ENCODE measurements at regions not wholly inside any gene's neighbourhood (a gene's known extent, or its start where the extent isn't known, plus 50 kb on each side); places are given as distances from the start of the nearest gene placed in this dataset.

DNA sequence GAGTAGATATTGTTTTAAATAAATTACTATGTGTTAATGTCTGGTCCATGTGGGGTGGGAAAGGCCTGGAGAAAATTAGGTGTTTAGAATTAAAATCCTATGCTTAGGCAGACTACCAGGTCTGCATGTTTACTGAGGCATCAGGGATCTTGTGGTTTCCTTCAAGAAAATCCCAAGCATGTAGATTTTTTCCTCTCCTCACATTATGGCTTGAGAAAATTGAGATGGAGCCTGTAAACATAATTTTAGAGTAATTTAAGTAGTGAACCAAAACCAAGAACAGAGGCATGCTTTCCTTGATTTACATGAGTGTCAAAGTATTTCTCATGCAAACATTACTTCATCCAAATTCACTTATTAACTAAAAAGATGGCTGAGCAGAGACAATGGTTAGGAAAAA is 823.7 kb downstream of the AACS start:
- no peak overlapping the region for H3K27ac Mint-ChIP-seq
- no peaks in the 10 kb centered on the region for H3K79me1 ChIP-seq (ENCODE audit: insufficient read depth, low read depth, low read length, poor library complexity, severe bottlenecking)
- H3K4ac ChIP-seq (ENCODE audit: low read depth, low read length), result no peak overlapping the region
- no peak overlapping the region for H2AFZ ChIP-seq (ENCODE audit: low read length)
- no peak overlapping the region for H2BK20ac ChIP-seq (ENCODE audit: low read depth, low read length, poor library complexity, severe bottlenecking)
- H3T11ph ChIP-seq (ENCODE audit: low read length), result no peak overlapping the region
- H3K36me3 Mint-ChIP-seq (ENCODE audit: insufficient read depth in 1 of 3, low read depth in 3 of 3), result no peaks in the 10 kb centered on the region
- no peak overlapping the region for H3K14ac ChIP-seq (ENCODE audit: insufficient read depth, low read length)
- no peak overlapping the region for H2BK12ac ChIP-seq (ENCODE audit: insufficient read length, low read depth, low read length)
- H3K9me3 ChIP-seq (ENCODE audit: control insufficient read depth, low read depth, low read length), result no peaks in the 10 kb centered on the region
- H4K5ac ChIP-seq (ENCODE audit: insufficient read length, low read depth, low read length), result no peak overlapping the region
- no peaks in the 10 kb centered on the region for H3K79me2 ChIP-seq (ENCODE audit: insufficient read depth, low read length)
- no peaks in the 10 kb centered on the region for H4K20me1 ChIP-seq (ENCODE audit: control insufficient read depth, insufficient read depth, insufficient read length)
- H2BK15ac ChIP-seq (ENCODE audit: low read depth, low read length), result no peak overlapping the region
- H3K4me1 ChIP-seq (ENCODE audit: insufficient read depth, low read length), result peaks cover 6% of the 10 kb centered on the region
- no peak overlapping the region for H2BK120ac ChIP-seq (ENCODE audit: low read depth, low read length, poor library complexity, severe bottlenecking)
- no peak overlapping the region for H3K27ac ChIP-seq (ENCODE audit: insufficient read length, low read depth, low read length)
- no peak overlapping the region for H3K4me2 ChIP-seq (ENCODE audit: insufficient read depth, insufficient read length, low read length)
- H3K23me2 ChIP-seq (ENCODE audit: insufficient read length, low read depth, low read length, poor library complexity, severe bottlenecking), result no peaks in the 10 kb centered on the region
- no peak overlapping the region for H2AK5ac ChIP-seq (ENCODE audit: insufficient read length, low read length)
- TF ChIP-seq, protein P1, sequence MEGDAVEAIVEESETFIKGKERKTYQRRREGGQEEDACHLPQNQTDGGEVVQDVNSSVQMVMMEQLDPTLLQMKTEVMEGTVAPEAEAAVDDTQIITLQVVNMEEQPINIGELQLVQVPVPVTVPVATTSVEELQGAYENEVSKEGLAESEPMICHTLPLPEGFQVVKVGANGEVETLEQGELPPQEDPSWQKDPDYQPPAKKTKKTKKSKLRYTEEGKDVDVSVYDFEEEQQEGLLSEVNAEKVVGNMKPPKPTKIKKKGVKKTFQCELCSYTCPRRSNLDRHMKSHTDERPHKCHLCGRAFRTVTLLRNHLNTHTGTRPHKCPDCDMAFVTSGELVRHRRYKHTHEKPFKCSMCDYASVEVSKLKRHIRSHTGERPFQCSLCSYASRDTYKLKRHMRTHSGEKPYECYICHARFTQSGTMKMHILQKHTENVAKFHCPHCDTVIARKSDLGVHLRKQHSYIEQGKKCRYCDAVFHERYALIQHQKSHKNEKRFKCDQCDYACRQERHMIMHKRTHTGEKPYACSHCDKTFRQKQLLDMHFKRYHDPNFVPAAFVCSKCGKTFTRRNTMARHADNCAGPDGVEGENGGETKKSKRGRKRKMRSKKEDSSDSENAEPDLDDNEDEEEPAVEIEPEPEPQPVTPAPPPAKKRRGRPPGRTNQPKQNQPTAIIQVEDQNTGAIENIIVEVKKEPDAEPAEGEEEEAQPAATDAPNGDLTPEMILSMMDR (conservative IDR thresholded peaks at IDR 0.05), result no peak
- no peak overlapping the region for H3K4me3 Mint-ChIP-seq
- no peak overlapping the region for H3K18ac ChIP-seq (ENCODE audit: insufficient read length, low read depth, low read length)
- H3K23ac ChIP-seq (ENCODE audit: insufficient read length, low read depth, low read length), result no peak overlapping the region
- no peak for DNase-seq
- peaks cover 0 to 2% of the 10 kb centered on the region in 2 experiments; a peak in 1 of 5 replicates for H3K9me3 Mint-ChIP-seq
- H4K8ac ChIP-seq (replicated peaks; ENCODE audit: insufficient read length, low read depth, low read length), result no peak overlapping the region
- H3K56ac ChIP-seq (ENCODE audit: insufficient read length, low read depth, low read length), result no peak overlapping the region
- H2BK5ac ChIP-seq (ENCODE audit: insufficient read length, low read length), result no peak overlapping the region
- H3K9ac ChIP-seq (ENCODE audit: extremely low read depth, insufficient read length, low read length), result no peak overlapping the region
- peaks cover 23 to 33% of the 10 kb centered on the region in 2 experiments for H3K4me1 Mint-ChIP-seq
- no peaks in the 10 kb centered on the region; the same call in 1 of the 2 replicates for H3K27me3 Mint-ChIP-seq (ENCODE audit: low read depth)
- no peaks in the 10 kb centered on the region for H3K27me3 ChIP-seq (ENCODE audit: insufficient read depth, low read length)
- no peak overlapping the region for H4K91ac ChIP-seq (ENCODE audit: insufficient read length, low read depth, low read length)

Data from H9 (cell line).